ENCODE measurements at regions not wholly inside any gene's neighbourhood (a gene's known extent, or its start where the extent isn't known, plus 50 kb on each side); places are given as distances from the start of the nearest gene placed in this dataset.
A peak's percentile ranks its signal among the peaks of the same experiment; 100 is the strongest.
"Not testable (repeated sequence)": the region's sequence is repeated elsewhere in the genome, so short reads cannot be mapped to it uniquely, and the experiment has no call there.

DNA sequence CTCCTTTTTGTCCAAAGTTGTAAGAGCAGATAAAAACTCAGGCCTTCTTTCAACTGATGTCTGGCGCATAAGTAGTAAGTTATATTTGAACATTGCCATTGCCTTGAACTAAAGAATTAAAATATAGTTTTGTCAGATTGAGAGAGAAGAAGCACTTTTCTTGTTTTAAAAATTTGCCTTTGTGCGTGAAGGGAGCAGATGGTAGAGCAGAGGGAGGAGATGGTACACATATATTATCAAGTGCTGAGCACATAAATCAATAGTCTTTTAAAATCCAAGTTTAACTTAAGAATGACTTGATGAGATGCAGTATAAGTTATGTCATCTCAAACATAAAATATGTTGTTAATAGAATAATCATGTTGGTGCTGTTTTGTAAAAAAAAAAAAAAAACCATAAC, 504.6 kb upstream of the KLHL1 start:
- no peak for DNase-seq

DNA sequence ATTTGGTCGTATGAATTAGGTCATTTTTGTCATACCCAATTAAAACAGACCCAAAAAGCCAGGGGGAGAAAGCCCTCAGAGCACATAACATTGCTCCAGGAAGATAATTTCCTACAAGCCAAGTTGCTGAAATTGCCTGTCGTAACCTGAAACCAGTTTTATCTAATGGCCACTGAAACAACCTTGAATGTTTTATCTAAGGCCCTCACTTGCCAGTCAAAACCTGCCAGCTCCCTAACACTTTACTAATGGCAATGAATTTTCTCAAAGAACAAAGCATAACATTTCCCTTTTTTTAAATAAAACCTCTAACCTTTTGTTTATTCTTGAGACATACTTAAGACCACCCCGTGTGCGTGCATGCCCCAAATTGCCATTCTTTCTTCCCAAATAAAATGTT, 496.2 kb upstream of the KLHL1 start:
- DNase-seq, result no peak

DNA sequence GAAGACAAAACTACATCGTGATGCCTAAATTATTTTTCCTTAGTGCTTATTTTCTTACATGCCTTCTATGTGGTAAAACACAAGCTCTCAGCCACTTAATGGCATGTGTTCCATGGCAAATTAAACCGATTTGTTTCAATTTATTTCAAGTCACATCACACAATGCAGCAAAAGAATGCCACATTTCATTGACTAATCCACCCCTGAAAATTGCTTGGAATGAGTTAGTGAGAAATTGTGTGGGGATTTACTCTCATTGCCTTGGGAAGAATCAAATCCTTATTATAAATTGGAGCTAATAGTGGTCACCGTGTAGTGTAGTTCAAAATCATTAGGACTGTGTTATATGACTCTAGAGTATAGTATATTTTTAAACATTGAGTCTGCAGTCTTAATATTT, 485.5 kb upstream of the KLHL1 start:
- DNase-seq, result no peak

DNA sequence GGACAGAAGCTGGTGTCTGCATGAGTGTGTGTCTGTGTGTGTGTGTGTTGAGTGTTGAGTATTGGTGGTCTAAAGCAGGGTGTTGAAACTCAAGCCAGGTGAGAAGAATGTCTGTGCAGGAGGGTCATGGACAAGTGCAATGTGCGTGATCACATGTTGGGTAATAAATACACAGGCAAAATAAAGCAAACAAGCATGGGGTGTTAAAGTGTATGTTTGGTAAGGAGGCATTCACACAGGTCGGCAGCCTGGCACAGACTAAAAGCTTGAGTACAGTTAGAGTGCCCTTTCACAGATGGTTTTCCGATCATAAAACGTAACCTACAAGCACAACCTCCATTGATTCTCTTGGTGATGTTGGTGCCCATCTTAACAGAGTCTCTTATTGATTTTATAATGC, 476.9 kb upstream of the KLHL1 start:
- DNase-seq, result no peak

DNA sequence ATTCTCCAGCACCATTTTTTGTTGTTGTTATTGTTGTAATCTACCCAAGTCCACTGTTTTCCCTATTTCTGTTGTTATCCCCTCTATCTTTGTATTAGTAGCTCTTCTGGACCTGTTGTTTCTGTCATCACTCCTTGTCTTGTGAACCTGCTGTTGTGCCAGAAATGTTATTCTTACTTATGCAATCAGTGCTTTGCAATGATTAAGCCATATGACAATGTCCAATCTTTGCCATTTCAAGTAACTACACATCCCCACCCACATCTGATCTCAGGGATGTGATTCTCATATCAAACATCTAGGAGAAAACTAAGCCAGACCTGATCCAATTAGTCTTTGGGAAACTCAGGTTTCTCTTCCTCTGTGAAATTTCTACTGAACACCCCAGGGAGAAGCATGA, 472.6 kb upstream of the KLHL1 start:
- no peak for DNase-seq

DNA sequence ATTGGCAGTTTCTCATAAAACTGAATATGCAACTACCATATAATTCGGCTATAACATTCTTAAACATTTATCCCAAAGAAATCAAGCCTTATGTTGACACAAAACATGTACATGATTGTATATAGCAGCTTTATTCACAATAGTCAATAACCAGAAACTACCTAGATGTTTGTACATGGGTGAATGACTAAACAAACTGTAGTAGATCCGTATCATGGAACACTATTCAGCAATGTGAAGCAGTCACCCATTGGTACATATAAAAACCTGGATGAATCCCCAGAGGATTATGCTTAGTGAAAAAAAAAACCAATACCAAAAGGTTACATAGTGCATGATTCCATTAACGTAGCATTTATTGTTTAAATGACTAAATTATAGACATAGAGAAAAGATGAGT, 471.7 kb upstream of the KLHL1 start:
- DNase-seq, result no peak

DNA sequence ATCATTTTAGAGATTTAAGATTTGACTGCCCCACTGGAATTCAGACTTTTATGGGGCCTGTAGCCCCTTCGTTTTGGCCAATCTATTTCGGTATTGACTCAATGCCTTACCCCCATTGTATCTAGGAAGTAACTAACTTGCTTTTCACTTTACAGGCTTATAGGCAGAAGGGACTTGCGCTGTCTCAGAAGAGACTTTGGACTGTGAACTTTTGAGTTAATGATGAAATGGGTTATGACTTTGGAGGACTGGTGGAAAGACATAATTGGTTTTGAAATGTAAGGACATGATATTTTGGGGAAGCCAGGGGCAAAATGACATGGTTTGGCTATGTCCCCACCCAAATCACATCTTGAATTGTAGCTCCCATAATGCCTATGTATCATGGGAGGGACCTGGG, 463.0 kb upstream of the KLHL1 start:
- no peak for DNase-seq

DNA sequence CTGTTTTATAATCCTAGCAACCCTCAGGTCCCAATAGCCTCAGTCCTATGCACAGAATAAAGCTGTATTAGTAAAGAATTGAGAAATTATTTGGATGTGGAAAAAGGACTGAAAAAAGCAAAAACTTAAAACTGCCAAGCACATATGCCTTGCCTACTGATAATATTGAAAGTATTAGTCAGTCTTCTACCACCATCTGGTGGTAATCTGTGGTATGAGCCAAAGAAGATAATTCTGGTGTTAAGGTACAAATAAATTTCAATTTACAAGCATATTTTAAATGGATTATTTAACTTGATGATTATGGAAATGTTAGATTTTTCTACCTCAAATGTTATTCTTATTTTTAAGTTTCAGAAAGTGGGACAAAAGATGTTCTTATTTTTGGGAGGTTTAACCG, 460.3 kb upstream of the KLHL1 start:
- peak in 1 of 2 experiments; percentile 3 for DNase-seq

DNA sequence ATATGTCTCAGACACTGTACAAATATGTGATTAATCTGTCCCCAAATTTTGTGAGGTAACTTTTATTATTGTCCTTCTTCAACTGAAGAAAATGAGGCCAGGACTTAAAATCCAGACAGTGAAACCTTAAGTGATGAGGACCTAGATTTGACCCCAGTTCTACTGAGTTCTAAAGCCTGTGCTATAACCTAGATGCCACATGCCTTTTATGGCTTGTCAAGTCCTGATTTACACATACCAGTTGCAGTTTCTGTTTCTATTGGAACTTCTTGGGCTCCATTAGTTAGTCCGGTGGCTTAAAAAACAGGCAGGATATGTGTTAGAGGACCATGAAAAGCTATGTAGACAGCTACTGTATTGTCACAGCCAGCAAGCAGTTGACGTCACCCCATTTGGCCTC, 436.5 kb upstream of the KLHL1 start:
- no peak for DNase-seq

DNA sequence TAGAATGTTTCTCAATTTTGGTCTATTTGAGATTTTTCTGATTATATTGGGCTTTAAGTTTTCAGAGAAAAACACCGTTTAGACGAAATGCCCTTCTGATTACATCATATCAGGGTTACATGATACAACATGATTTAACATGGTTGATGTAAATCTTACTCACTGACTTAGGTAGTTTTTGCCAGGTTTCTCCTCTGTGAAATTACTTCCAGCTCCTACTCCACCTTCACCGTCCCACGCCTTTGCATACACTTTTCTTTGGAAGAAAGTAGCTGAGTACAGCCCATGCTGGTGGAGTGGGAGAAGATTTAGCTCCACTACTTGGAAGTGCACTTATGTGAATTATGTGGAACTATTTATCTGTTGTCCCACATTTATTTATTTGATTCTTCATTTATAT, 433.2 kb upstream of the KLHL1 start:
- DNase-seq, result no peak

DNA sequence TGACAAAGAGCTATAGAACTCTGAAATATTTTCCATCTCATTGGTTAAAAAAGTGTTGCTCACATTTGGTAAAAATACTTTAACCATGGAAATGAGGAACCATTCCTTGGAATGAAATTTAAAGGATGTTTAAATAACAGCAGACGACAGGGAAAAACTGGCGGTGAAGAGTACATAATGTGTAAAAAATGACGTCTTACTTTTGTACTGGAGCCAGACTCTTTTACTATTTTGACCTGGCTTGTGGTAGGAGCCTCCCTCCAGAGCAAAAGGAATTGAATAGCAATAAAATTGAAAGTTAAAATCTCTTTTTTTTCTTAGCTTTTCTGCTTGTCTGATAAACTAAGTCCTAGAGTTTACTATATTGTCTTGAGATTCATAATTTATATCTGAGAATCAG, 426.2 kb upstream of the KLHL1 start:
- DNase-seq, result no peak

DNA sequence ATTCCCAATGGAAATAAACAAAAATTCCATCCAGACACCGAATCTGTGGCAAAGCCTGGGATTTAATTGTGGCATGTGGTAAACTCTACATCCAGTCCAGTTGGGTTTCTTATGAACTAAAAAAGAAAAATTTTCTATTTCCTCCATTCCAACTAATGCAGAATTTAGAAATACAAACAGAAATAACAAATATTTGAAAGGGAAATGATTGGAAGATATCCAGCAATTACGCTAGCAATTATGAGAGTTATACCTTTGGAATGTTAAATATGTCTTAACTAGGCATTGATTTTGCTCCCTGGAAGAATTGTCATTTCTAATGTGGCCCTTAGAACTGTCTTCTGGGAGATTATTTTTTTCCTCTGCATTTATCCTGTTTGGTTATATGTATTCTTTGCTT, 421.4 kb upstream of the KLHL1 start:
- DNase-seq, result no peak

DNA sequence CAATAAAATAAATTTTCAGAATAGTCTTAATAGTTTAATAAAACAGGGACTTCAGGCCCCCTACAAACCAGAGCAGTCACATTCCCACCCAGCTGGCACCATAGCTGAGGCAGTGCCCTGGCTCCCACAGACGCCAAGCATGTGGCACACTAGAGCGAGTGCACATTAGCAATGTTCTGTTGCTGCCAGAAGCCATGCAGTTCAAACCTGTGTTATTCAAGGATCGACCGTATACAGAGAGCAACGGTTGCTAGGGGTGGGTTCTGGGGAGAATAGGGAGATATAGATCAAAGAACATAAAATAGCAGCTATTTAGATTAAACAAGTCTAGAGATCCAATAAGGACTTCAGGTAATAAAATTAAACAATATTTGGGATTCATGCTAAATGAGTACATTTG, 419.3 kb upstream of the KLHL1 start:
- no peak for DNase-seq

DNA sequence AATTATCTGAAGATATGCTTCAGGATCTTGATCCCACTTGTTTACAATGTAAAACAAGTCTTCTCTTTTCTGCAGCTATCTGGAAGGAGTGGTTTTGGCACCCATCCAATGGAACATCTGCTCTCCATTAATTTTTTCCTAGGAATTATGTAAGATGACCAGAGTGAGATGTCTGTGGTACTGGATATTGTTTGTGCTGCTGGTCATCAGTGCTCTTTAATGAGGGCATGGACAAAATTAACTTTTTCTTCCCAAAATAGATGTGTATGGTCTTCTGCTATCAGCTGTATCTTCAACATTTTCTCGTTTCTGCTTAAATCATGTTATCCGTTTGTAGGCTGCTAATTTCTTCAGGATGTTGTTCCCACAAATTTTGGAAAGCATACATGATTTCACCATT, 415.4 kb upstream of the KLHL1 start:
- no peak for DNase-seq

DNA sequence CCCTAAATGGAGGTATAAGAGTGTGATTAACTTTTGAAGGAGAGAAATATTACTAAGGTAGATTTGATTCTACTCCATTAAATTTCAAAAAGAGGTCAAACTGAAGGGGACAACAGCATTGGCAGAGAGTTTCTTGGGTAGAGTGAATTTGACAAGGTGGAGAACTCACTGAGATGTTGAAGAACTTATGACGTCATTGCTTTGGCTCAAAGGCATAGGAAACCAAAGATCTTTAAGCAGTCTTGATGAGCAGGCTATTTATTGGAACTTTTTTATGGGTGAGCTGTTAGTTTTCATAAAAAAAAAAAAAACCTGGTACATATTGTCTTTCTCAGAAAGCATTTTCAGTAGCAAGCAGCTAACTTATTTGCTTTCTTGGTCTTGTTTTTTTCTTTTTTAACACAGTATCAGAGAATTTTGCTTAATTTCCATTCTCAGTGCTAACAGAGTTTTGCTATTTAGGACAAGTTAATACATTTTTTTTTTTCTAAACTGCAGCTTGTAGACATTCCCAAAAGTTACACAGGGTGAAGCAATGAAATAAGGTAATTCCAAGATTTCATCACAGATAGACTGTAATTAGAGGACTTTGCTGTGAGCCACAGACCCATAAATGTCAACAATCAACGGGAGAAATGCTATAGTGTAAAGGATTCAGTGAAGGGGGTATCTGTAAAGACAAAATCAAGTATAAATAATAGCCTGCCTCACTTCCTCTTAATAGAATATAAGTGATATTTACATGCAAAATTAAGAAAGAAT, 412.2 kb upstream of the KLHL1 start:
- DNase-seq, result no peak

DNA sequence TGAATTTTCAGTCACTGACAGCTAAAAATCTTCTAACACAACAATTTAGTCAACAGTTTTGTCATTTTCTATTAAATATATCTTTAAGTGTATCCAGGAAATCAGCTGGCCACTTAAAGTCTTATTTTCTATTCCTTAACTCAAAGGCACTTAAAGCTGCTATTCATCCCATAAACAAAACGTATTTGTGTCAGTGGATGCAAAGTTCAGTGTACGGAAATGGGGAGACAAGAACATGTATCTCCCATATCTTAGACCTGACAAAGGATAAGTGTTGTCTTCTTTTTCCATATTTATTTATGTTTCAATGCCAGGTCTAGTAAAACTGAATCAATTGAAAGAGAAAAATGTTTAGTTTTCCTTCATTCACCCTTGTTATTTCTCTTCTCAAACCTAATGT, 409.8 kb upstream of the KLHL1 start:
- DNase-seq, result no peak

DNA sequence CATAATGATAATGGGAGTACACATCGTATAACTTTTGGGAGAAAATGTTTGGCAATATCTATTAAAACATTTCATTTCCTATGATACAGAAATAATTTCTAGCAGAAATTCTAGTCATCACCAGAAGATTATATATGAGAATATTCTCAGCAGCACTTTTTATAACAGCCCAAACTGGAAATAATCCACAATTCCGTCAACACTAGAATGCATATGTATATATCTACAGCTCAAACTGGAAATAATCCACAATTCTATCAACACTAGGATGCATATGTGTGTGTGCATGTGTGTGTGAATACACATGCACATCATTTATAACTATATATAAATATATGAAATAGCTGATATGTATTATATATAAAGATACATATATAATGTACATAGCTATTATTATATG, 408.0 kb upstream of the KLHL1 start:
- no peak for DNase-seq

DNA sequence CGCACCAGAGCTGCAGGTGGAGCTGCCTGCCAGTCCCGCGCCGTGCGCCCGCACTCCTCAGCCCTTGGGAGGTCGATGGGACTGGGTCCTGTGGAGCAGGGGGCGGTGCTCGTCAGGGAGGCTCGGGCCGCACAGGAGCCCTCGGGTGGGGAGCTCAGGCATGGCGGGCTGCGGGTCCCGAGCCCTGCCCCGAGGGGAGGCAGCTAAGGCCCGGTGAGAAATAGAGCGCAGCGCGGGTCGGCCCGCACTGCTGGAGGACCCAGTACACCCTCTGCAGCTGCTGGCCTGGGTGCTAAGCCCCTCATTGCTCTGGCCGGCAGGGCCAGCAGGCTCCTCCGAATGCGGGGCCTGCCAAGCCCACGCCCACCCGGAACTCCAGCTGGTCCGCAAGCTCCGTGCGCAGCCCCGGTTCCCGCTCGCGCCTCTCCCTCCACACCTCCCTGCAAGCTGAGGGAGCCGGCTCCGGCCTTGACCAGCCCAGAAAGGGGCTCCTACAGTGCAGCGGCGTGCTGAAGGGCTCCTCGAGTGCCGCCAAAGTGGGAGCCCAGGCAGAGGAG, 403.7 kb upstream of the KLHL1 start:
- DNase-seq, result not testable (repeated sequence)

DNA sequence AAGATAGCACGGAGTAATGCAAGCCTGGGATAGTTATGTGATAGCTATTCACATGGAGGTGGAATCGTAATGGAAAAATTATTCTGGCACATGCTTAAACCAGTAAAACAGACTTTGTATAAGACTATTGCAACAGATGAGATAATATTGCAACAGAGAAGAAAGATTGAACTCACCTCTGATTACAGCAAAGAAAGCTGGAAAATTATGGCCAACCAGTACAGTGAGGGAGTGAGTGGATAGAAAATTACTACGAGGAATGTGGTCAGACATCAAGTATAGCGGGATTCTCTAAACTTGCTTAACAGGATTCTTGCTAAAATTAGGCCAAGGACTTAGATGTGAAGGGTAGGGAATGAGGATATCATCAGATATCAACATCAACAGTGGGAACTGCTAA, 397.6 kb upstream of the KLHL1 start:
- no peak for DNase-seq

DNA sequence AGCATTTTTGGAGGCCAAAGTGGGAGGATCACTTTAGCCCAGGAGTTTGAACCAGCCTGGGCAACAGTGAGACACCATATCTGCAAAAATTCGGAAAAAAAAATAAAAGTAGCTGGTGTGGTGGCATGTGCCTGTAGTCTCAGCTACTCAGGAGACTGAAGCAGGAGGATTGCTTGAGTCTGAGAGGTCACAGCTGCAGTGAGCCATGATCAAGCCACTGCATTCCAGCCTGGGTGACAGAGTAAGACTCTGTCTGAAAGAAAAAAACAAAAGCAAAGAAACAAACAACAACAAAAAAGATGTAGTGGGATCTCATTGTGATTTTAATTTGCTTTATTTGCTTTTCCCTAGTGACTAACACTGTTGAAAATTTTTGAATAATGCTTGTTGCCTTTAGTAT, 394.7 kb upstream of the KLHL1 start:
- no peak for DNase-seq

DNA sequence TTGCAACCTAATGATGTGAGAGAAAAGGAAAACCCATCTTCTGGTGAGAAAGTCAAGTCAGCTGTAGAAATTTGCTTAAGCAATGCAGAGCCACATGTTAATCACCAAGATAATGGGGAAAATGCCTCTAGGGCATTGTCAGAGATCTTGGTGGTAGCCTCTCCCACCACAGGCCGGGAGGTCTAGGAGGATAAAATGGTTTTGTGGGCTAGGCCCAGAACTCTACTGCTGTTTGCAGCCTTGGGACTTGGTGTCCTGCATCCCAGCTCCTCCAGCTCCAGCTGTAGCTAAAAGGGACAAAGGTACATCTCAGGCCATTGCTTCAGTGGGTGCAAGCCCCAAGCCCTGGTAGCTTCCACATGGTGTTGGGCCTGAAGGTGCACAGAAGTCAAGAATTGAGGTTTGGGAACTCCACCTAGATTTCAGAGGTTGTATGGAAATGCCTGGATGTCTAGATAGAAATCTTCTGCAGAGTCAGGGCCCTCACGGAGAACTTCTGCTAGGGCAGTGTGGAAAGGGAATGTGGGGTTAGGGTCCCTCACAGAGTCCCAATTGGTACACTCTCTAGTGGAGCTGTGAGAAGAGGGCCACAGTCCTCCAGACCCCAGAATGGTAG, 382.2 kb upstream of the KLHL1 start:
- DNase-seq, result no peak

DNA sequence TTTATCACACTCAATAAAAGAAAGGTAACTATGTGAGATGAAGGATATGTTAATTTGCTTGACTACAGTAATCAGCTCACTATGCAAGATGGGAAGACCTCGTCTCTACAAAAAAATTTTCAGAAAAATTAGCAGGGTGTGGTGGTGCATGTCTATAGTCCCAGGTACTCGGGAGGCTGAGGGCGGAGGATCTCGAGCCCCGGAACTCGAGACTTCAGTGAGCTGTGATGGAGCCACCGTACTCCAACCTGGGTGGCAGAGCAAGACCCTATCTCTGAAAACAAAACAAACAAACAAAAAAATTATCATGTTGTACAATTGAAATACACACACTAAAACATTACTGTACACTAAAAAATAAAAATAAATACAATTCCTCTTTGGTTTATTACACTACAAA, 376.7 kb upstream of the KLHL1 start:
- no peak for DNase-seq

DNA sequence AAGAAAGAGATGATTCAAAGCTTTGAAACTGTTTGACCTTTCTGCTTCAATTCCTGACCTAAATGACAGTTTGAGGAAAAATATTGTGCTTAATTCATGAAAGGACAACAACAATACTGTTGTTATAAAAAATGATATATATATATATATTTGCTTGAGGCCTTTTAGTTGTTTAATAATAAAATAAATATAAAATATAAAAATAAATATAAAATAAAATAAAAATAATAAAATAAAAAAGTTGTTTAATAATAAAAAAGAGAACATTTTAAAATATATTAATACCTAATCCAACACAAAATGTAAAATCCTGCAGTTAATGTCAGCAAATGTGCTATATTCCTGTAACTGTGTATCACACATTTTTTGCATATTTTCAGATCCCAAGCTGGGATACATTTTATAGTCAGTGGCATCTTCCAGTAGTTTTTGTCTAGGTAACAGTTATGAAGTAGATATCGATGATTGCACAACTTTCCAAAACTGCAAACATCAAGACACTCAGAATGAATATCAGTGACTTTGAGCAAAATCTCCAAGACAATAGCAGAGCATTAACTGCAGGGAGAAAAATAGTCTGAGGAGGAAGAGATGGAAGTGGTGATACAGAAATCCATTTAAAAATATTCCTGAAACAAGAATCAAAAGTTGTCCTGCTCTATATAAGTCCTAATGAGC, 375.5 kb upstream of the KLHL1 start:
- no peak for DNase-seq

DNA sequence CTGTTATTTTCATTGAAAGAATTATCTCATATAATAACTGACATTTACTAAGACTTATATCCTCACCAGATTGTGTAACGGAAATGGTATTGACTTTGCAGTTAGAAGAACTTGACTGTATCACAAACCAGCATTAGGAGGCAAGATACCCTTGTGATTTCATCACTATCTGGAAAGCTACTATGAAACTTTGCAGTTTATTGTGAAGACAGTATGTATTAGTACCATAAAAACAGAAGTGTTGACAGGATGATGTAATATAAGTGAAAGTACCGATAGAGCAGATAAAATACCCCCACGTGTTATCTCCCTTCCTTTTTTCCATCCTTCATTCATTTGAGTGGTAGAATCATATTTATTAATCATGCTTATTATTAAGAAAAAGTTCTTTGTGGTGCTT, 365.7 kb upstream of the KLHL1 start:
- no peak for DNase-seq

Data from NCI-H187 (cell line).